ENCODE measurements at regions not wholly inside any gene's neighbourhood (a gene's known extent, or its start where the extent isn't known, plus 50 kb on each side); places are given as distances from the start of the nearest gene placed in this dataset.

DNA sequence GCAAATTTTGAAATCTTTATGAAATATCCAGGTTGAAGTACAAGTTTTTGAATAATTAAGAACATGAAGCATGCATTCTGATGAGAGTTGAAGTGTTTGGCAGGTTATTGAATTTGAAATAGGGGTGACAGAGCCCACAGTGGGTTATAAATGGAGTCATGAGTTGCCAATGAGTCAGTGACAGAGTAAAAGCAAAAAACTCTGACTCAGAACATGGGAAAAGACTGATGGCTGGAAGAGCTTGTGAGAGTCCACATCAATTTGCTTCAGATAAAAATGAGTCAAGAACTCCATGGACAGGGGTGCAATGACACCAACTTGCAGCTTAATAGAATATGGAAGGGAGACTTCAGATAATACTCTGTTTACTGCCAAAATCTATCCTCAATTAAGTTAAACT is 105.3 kb downstream of the SLC6A15 start:
- Histone ChIP-seq H3K9me3 (ENCODE audit: control insufficient read depth in 2 of 2, low read length in 2 of 2) (no peaks in the 10 kb centered on the region), H3K4me3 (ENCODE audit: low read length in 2 of 2) (no peak overlapping the region), H3K36me3 (ENCODE audit: control insufficient read depth in 2 of 2, insufficient read depth in 2 of 2, low read length in 2 of 2) (no peaks in the 10 kb centered on the region), H3K4me1 (ENCODE audit: control insufficient read depth, insufficient read depth, low read length) (no peaks in the 10 kb centered on the region), H3K9ac (ENCODE audit: low read length in 2 of 2) (no peak overlapping the region), H3K27me3 (ENCODE audit: control insufficient read depth in 1 of 2, insufficient read depth in 2 of 2, low read length in 2 of 2) (no peaks in the 10 kb centered on the region), H3K27ac (ENCODE audit: low read length) (no peak overlapping the region)

- no peak overlapping the region for H3K4me3 ChIP-seq (ENCODE audit: low read length in 2 of 2)
- no peak overlapping the region for H3K9ac ChIP-seq (ENCODE audit: low read length in 2 of 2)
- H3K27me3 ChIP-seq (ENCODE audit: control insufficient read depth in 1 of 2, insufficient read depth in 2 of 2, low read length in 2 of 2), result no peaks in the 10 kb centered on the region
- peaks cover 0 to 2% of the 10 kb centered on the region in 2 donors for H3K9me3 ChIP-seq (ENCODE audit: control insufficient read depth in 2 of 2, low read length in 2 of 2)
- no peaks in the 10 kb centered on the region for H3K4me1 ChIP-seq (ENCODE audit: control insufficient read depth, insufficient read depth, low read length)
- H3K27ac ChIP-seq (ENCODE audit: low read length), result no peak overlapping the region
- no peaks in the 10 kb centered on the region for H3K36me3 ChIP-seq (ENCODE audit: control insufficient read depth in 2 of 2, insufficient read depth in 2 of 2, low read length in 2 of 2)
Observed at GRCh38 chr12:84805474-84805858, 107.1 kb downstream of the SLC6A15 start.

GRCh38 chr12:84804691-84805473 is 107.7 kb downstream of the SLC6A15 start:
- no peaks in the 10 kb centered on the region for H3K27me3 ChIP-seq (ENCODE audit: control insufficient read depth in 1 of 2, insufficient read depth in 2 of 2, low read length in 2 of 2)
- no peaks in the 10 kb centered on the region for H3K4me1 ChIP-seq (ENCODE audit: control insufficient read depth, insufficient read depth, low read length)
- H3K27ac ChIP-seq (ENCODE audit: low read length), result no peak overlapping the region
- no peaks in the 10 kb centered on the region for H3K36me3 ChIP-seq (ENCODE audit: control insufficient read depth in 2 of 2, insufficient read depth in 2 of 2, low read length in 2 of 2)
- no peak overlapping the region for H3K4me3 ChIP-seq (ENCODE audit: low read length in 2 of 2)
- no peak overlapping the region for H3K9ac ChIP-seq (ENCODE audit: low read length in 2 of 2)
- peaks cover 0 to 2% of the 10 kb centered on the region in 2 donors for H3K9me3 ChIP-seq (ENCODE audit: control insufficient read depth in 2 of 2, low read length in 2 of 2)

- Histone ChIP-seq H3K36me3 (ENCODE audit: control insufficient read depth in 2 of 2, insufficient read depth in 2 of 2, low read length in 2 of 2) (no peaks in the 10 kb centered on the region), H3K27me3 (ENCODE audit: control insufficient read depth in 1 of 2, insufficient read depth in 2 of 2, low read length in 2 of 2) (no peaks in the 10 kb centered on the region), H3K9ac (ENCODE audit: low read length in 2 of 2) (no peak overlapping the region), H3K9me3 (ENCODE audit: control insufficient read depth in 2 of 2, low read length in 2 of 2) (peaks cover 0 to 2% of the 10 kb centered on the region in 2 donors), H3K4me1 (ENCODE audit: control insufficient read depth, insufficient read depth, low read length) (no peaks in the 10 kb centered on the region), H3K27ac (ENCODE audit: low read length) (no peak overlapping the region), H3K4me3 (ENCODE audit: low read length in 2 of 2) (no peak overlapping the region)
Observed at GRCh38 chr12:84803661-84804060, 108.9 kb downstream of the SLC6A15 start.

GRCh38 chr12:84802161-84802560 is 110.4 kb downstream of the SLC6A15 start:
- Histone ChIP-seq H3K4me1 (ENCODE audit: control insufficient read depth, insufficient read depth, low read length) (no peaks in the 10 kb centered on the region), H3K27ac (ENCODE audit: low read length) (no peak overlapping the region), H3K27me3 (ENCODE audit: control insufficient read depth in 1 of 2, insufficient read depth in 2 of 2, low read length in 2 of 2) (no peaks in the 10 kb centered on the region), H3K4me3 (ENCODE audit: low read length in 2 of 2) (no peak overlapping the region), H3K9me3 (ENCODE audit: control insufficient read depth in 2 of 2, low read length in 2 of 2) (peaks cover 0 to 2% of the 10 kb centered on the region in 2 donors), H3K9ac (ENCODE audit: low read length in 2 of 2) (no peak overlapping the region), H3K36me3 (ENCODE audit: control insufficient read depth in 2 of 2, insufficient read depth in 2 of 2, low read length in 2 of 2) (no peaks in the 10 kb centered on the region)

- Histone ChIP-seq H3K27me3 (ENCODE audit: control insufficient read depth in 1 of 2, insufficient read depth in 2 of 2, low read length in 2 of 2) (no peaks in the 10 kb centered on the region), H3K9me3 (ENCODE audit: control insufficient read depth in 2 of 2, low read length in 2 of 2) (no peaks in the 10 kb centered on the region), H3K4me1 (ENCODE audit: control insufficient read depth, insufficient read depth, low read length) (no peaks in the 10 kb centered on the region), H3K9ac (ENCODE audit: low read length in 2 of 2) (no peak overlapping the region), H3K27ac (ENCODE audit: low read length) (no peak overlapping the region), H3K36me3 (ENCODE audit: control insufficient read depth in 2 of 2, insufficient read depth in 2 of 2, low read length in 2 of 2) (no peaks in the 10 kb centered on the region), H3K4me3 (ENCODE audit: low read length in 2 of 2) (no peak overlapping the region)
Observed at GRCh38 chr12:84793558-84794367, 118.8 kb downstream of the SLC6A15 start.

GRCh38 chr12:84791444-84791843 is 121.2 kb downstream of the SLC6A15 start:
- no peaks in the 10 kb centered on the region for H3K4me1 ChIP-seq (ENCODE audit: control insufficient read depth, insufficient read depth, low read length)
- H3K36me3 ChIP-seq (ENCODE audit: control insufficient read depth in 2 of 2, insufficient read depth in 2 of 2, low read length in 2 of 2), result no peaks in the 10 kb centered on the region
- no peaks in the 10 kb centered on the region for H3K27me3 ChIP-seq (ENCODE audit: control insufficient read depth in 1 of 2, insufficient read depth in 2 of 2, low read length in 2 of 2)
- no peaks in the 10 kb centered on the region for H3K9me3 ChIP-seq (ENCODE audit: control insufficient read depth in 2 of 2, low read length in 2 of 2)
- H3K27ac ChIP-seq (ENCODE audit: low read length), result no peak overlapping the region
- H3K4me3 ChIP-seq (ENCODE audit: low read length in 2 of 2), result no peak overlapping the region
- no peak overlapping the region for H3K9ac ChIP-seq (ENCODE audit: low read length in 2 of 2)

DNA sequence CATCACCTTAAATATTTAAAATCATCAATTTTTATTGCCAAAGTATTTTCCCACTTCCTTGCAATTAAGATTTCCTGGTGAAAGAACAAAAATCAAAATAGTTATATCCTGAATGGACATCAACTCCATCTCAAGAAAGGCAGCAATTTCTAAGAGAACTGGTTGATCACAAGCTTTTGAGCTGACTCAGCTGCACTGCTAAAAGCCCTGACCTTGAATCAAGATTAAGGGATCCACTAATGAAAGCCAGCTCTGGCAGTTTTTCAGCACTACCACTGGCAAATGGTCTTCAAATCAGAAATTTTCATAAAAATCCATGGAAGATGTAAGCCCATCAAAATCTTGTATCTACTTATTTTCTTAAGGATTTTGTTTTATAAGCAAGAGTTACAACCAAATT is 123.4 kb downstream of the SLC6A15 start:
- H3K9me3 ChIP-seq (ENCODE audit: control insufficient read depth in 2 of 2, low read length in 2 of 2), result no peaks in the 10 kb centered on the region
- H3K27me3 ChIP-seq (ENCODE audit: control insufficient read depth in 1 of 2, insufficient read depth in 2 of 2, low read length in 2 of 2), result no peaks in the 10 kb centered on the region
- no peak overlapping the region for H3K27ac ChIP-seq (ENCODE audit: low read length)
- no peaks in the 10 kb centered on the region for H3K4me1 ChIP-seq (ENCODE audit: control insufficient read depth, insufficient read depth, low read length)
- no peaks in the 10 kb centered on the region for H3K36me3 ChIP-seq (ENCODE audit: control insufficient read depth in 2 of 2, insufficient read depth in 2 of 2, low read length in 2 of 2)
- no peak overlapping the region for H3K4me3 ChIP-seq (ENCODE audit: low read length in 2 of 2)
- H3K9ac ChIP-seq (ENCODE audit: low read length in 2 of 2), result no peak overlapping the region

- no peak overlapping the region for H3K27ac ChIP-seq (ENCODE audit: low read length)
- H3K9ac ChIP-seq (ENCODE audit: low read length in 2 of 2), result no peak overlapping the region
- H3K9me3 ChIP-seq (ENCODE audit: control insufficient read depth in 2 of 2, low read length in 2 of 2), result no peaks in the 10 kb centered on the region
- H3K4me1 ChIP-seq (ENCODE audit: control insufficient read depth, insufficient read depth, low read length), result no peaks in the 10 kb centered on the region
- H3K36me3 ChIP-seq (ENCODE audit: control insufficient read depth in 2 of 2, insufficient read depth in 2 of 2, low read length in 2 of 2), result no peaks in the 10 kb centered on the region
- no peaks in the 10 kb centered on the region for H3K27me3 ChIP-seq (ENCODE audit: control insufficient read depth in 1 of 2, insufficient read depth in 2 of 2, low read length in 2 of 2)
- no peak overlapping the region for H3K4me3 ChIP-seq (ENCODE audit: low read length in 2 of 2)
Observed at GRCh38 chr12:84787253-84787652, 125.3 kb downstream of the SLC6A15 start.

- Histone ChIP-seq H3K27ac (ENCODE audit: low read length) (no peak overlapping the region), H3K4me3 (ENCODE audit: low read length in 2 of 2) (no peak overlapping the region), H3K27me3 (ENCODE audit: control insufficient read depth in 1 of 2, insufficient read depth in 2 of 2, low read length in 2 of 2) (no peaks in the 10 kb centered on the region), H3K4me1 (ENCODE audit: control insufficient read depth, insufficient read depth, low read length) (no peaks in the 10 kb centered on the region), H3K36me3 (ENCODE audit: control insufficient read depth in 2 of 2, insufficient read depth in 2 of 2, low read length in 2 of 2) (no peaks in the 10 kb centered on the region), H3K9ac (ENCODE audit: low read length in 2 of 2) (no peak overlapping the region), H3K9me3 (ENCODE audit: control insufficient read depth in 2 of 2, low read length in 2 of 2) (no peaks in the 10 kb centered on the region)
Observed at GRCh38 chr12:84786622-84787021, 126.0 kb downstream of the SLC6A15 start.

- no peaks in the 10 kb centered on the region for H3K36me3 ChIP-seq (ENCODE audit: control insufficient read depth in 2 of 2, insufficient read depth in 2 of 2, low read length in 2 of 2)
- H3K9ac ChIP-seq (ENCODE audit: low read length in 2 of 2), result no peak overlapping the region
- H3K27ac ChIP-seq (ENCODE audit: low read length), result no peak overlapping the region
- H3K4me1 ChIP-seq (ENCODE audit: control insufficient read depth, insufficient read depth, low read length), result no peaks in the 10 kb centered on the region
- H3K9me3 ChIP-seq (ENCODE audit: control insufficient read depth in 2 of 2, low read length in 2 of 2), result no peaks in the 10 kb centered on the region
- H3K27me3 ChIP-seq (ENCODE audit: control insufficient read depth in 1 of 2, insufficient read depth in 2 of 2, low read length in 2 of 2), result no peaks in the 10 kb centered on the region
- no peak overlapping the region for H3K4me3 ChIP-seq (ENCODE audit: low read length in 2 of 2)
Observed at GRCh38 chr12:84785951-84786350, 126.6 kb downstream of the SLC6A15 start.

All from stomach smooth muscle (tissue), 2 donors.